ENCODE measurements at regions not wholly inside any gene's neighbourhood (a gene's known extent, or its start where the extent isn't known, plus 50 kb on each side); places are given as distances from the start of the nearest gene placed in this dataset.

DNA sequence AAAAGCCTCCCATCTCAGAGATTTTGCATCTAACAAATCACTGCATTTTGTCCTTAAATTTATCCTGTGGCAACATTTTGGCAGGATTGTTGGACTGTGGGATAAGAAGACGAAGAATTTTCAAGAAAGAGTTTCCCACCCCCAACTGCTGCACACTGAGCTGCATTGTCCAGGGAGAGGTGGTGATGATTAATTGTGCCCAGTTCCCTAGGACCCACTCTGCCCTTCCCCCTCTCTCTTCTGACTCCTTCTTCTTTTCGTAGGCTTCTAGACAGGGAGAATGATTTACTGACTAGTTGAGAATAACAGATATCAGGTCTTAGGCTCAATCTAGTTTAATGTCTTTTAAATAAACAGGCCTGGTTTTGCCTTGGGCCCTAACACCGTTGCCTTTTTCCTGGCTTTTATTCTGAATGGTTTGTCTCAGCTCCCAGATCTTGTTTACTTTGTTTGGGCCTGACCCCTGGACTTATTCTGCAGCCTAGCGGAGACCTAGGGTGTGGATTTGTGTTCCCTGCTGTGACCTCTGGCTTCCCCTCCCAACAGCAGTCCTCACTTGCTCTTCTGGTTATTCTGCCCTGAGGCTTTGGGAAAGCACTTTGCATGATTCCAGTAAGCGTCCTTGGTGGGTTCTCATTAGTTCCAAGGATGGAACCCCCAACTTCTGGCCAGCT is 233.3 kb downstream of the INSIG2 start:
- DNase-seq (ENCODE audit: low spot score): no peak

- DNase-seq (ENCODE audit: low spot score): no peak
Observed at GRCh38 chr2:118320658-118321057, 232.4 kb downstream of the INSIG2 start.

- no peak for DNase-seq (ENCODE audit: low spot score)
Observed at GRCh38 chr2:118320196-118320595, 231.9 kb downstream of the INSIG2 start.

DNA sequence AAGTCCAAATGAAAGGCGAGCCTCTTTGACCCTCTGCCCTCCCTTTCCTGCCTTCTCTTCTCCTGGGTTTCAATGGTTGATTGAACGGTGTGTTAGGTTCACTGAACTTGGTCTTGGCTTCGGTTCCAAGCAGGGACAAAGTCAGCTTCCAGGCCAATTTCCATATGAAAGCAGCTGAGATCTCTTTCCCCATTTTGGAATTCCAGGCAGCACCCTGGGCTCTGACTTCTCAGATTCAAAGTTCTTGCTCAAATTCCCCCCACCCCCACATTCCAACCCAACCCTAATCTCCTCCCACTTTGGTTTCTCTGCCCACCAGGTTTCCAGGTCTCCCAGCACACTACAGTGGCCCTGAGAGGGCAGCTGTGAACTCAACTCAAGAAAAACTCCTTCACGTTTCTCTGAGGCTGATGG is 231.0 kb downstream of the INSIG2 start:
- DNase-seq (ENCODE audit: low spot score): no peak

GRCh38 chr2:118315606-118316005 is 227.3 kb downstream of the INSIG2 start:
- DNase-seq (ENCODE audit: low spot score): no peak

DNA sequence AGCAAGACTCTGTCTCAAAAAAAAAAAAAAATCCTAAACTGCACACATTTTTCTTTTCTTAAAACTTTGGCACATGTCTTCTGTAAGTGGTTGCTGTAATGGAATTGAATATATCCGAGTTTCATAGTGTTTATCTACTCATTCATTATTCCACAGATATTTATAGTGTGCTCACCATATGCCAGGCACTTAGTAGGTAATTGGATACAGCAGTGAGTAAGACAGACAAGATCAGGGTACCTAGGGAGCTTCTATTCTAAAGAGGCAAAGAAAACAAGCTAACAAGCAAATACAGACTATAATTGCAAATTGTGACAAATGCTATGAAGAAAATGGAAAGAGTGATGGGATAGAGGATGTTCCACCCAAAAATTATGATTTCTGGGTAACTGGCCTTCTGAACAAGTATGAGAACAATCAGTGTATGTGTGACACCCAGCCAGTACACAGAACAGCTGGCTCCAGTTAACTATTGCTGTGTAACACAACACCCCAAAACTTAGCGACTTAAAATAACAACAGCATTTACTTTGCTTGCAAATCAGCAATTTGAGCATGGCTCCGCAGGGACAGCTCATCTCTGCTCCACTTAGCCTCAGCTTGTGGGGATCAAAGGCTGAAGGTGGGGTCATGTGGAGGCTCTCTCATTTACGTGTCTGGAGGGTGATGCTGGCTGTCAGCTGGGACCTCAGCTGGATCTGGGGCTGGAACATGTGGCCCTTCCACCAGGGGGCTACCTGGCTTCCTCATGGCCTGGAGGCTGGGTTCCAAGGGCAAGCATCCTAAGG is 224.9 kb downstream of the INSIG2 start:
- no peak for DNase-seq (ENCODE audit: low spot score)

GRCh38 chr2:118310681-118311429 is 222.6 kb downstream of the INSIG2 start:
- DNase-seq (ENCODE audit: low spot score): no peak

GRCh38 chr2:118309946-118310680 is 221.8 kb downstream of the INSIG2 start:
- peak; percentile 50 for DNase-seq (ENCODE audit: low spot score)

- DNase-seq (ENCODE audit: low spot score): no peak
Observed at GRCh38 chr2:118309257-118309945, 221.1 kb downstream of the INSIG2 start.

- no peak for DNase-seq (ENCODE audit: low spot score)
Observed at GRCh38 chr2:118307864-118308263, 219.6 kb downstream of the INSIG2 start.

DNA sequence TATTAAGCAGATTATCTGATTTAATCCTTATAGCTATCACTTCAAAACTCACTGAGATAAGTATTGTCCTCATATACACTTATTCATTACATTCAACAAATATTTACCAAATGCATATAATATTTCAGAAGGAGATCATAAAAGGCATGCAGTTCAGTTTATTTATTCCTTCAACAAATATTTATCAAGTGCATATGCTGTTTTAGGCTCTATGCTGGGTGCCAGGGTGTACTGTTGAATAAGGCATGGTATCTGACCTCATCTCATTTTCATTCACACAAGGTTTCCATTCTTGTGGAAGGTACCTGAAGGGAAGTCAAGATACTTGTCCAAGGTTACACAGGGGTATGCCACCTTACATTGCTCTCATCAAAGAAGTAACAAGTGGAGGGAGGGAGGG is 213.0 kb downstream of the INSIG2 start:
- no peak for DNase-seq (ENCODE audit: low spot score)

GRCh38 chr2:118300832-118301231 is 212.6 kb downstream of the INSIG2 start:
- no peak for DNase-seq (ENCODE audit: low spot score)

DNA sequence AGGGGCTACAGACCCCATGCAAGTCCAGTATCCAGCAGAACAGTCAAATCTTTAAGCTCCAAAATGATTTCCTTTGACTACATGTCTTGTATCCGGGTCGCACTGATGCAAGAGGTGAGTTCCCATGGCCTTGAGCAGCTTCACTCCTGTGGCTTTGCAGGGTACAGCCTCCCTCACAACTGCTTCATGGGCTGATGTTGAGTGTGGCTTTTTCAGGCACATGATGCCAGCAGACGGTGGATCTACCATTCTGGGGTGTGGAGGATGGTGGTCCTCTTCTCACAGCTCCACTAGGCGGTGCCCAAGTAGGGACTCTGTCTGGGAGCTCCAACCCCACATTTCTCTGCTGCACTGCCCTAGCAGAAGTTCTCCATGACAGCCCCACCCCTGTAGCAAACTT is 208.4 kb downstream of the INSIG2 start:
- no peak for DNase-seq (ENCODE audit: low spot score)

GRCh38 chr2:118295592-118296390 is 207.5 kb downstream of the INSIG2 start:
- no peak for DNase-seq (ENCODE audit: low spot score)

GRCh38 chr2:118294063-118294462 is 205.8 kb downstream of the INSIG2 start:
- DNase-seq (ENCODE audit: low spot score): no peak

DNA sequence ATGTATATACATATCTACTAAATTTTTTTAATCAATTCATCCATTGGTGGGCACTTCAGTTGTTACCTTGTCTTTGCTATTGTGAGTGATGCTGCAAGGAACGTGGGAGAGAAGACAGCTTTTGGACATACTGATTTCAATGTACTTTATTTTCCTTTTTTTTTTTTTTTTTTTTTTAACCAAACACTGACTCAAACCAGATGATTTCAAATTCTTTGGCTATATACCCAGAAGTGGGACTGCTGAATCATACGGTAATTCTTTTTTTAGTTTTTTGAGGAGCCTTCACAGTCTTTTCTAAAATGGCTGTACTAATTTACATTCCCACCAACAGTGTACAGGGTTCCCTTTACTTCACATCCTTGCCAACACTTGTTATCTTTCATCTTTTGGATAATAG is 204.7 kb downstream of the INSIG2 start:
- DNase-seq (ENCODE audit: low spot score): no peak

DNA sequence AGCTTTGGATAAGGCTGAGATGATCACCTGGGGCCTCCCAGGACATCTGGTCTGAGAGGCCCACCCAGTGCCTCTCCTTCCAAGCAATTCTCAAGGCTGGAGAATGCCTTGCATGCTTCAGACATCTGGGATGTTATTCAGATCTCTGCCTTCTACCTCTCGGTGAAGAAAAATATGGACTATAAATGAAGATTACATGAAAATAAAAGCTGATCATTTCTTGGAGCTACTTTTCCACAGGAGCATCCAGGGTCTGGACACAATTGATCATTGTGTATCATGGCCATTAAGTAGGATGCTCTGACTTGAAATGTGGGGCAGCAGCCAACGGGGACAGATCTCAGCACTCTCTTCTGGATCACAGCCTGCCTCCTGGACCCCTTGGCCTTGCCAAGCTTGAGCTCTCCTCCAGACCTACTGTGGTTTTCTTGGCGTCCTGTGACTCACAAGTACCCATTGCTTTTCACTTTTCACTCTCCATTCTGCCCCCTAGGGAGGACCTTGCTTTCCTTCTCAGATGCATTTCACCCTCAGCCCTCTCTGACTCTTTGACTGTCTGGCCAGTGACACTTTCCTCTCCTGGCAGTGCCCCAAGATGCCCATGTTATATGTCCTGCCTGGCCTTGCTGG is 203.1 kb downstream of the INSIG2 start:
- no peak for DNase-seq (ENCODE audit: low spot score)

DNA sequence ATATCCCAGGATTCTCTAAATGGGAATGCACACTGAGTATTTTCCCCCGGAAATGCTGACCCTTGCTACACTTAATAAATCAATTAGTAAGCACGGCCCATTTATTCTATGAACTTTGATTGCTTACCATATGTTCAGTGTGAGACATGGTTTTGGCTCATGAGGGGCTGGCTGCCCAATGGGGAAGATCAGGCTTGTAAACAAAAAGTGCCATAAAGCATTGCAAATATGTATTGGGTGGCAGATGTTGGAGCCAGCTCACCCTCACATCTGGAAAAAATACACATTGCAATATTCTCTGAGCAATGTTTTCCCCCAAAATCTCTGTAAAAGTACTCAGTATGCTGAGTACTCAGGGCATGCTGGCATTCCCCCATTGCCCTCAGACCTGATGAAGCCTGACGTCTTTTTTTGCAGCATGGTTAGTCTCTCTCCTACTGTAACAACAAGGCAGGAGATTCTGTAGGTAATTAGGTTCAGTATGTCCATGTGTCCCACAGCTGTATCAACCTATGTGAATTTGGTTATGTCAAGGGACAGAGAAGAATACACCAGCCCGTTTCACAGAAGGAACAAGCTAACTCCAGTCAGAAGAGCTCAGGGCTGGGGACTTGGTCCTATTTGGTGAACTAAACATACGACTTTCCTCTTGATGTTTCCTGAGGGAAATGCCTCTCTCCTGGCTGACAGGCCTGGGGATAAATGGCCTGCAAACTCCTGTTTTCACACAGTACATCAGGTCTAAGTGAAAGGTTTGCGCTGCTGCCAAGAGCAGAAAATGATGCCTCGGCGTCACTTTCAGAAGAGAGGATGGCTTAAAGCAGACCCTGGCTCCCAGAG is 202.4 kb downstream of the INSIG2 start:
- DNase-seq (ENCODE audit: low spot score): no peak

- no peak for DNase-seq (ENCODE audit: low spot score)
Observed at GRCh38 chr2:118279005-118279404, 190.7 kb downstream of the INSIG2 start.
